Peyer's patch (tissue), 4 donors: ENCODE measurements at regions not wholly inside any gene's neighbourhood (a gene's known extent, or its start where the extent isn't known, plus 50 kb on each side); places are given as distances from the start of the nearest gene placed in this dataset.
"Not testable (repeated sequence)": the region's sequence is repeated elsewhere in the genome, so short reads cannot be mapped to it uniquely, and the experiment has no call there.

Experiments used
- DNase-seq, 3 donors: peaks; one replicate each; pipeline ENCODE4 v3.0.0-alpha.2; 2017 to 2019
- H3K27ac ChIP-seq, 4 donors: fragments of 200-600 bp; sonication (generic); one replicate each; pipeline ENCODE4 v1.5.1; 2016 to 2019
- H3K27me3 ChIP-seq, 2 donors: fragments of 200-600 bp; sonication (generic); one replicate each; pipeline ENCODE4 v1.5.1; 2019
- H3K36me3 ChIP-seq, 3 donors: fragments of 200-600 bp; sonication (generic); one replicate each; pipeline ENCODE4 v1.5.1; 2016 to 2019
- H3K4me1 ChIP-seq, 4 donors: fragments of 200-600 bp; sonication (generic); one replicate each; pipeline ENCODE4 v1.5.1; 2016 to 2019
- H3K4me3 ChIP-seq, 4 donors: fragments of 200-600 bp; sonication (generic); 1 replicate in 3 of 4; 2 replicates in 1 of 4; pipeline ENCODE4 v1.5.1; 2016 to 2019; ENCODE audit warnings: mild to moderate bottlenecking in 1 of 4
- H3K9me3 ChIP-seq, 4 donors: fragments of 200-600 bp; sonication (generic); one replicate each; pipeline ENCODE4 v1.5.1; 2016 to 2019; ENCODE audit warnings: mild to moderate bottlenecking in 1 of 4
- POLR2A ChIP-seq, 2 donors: fragments of 450-650 bp; IDR thresholded peaks; one replicate each; pipeline ENCODE4 v1.5.1; 2017; ENCODE audit warnings: antibody characterized with exemption in 2 of 2, mild to moderate bottlenecking in 2 of 2, moderate library complexity in 2 of 2
- TF ChIP-seq, protein P1 (sequence below), 6 experiments: fragments of 450-650 bp in 4 of 6; fragments of 200-600 bp in 2 of 6; sonication (generic) in 1 of 6; IDR thresholded peaks; one replicate each; pipeline ENCODE4 v1.5.1; 2017 to 2019; ENCODE audit warnings: antibody characterized with exemption in 6 of 6, mild to moderate bottlenecking in 3 of 6, moderate library complexity in 1 of 6

DNA sequence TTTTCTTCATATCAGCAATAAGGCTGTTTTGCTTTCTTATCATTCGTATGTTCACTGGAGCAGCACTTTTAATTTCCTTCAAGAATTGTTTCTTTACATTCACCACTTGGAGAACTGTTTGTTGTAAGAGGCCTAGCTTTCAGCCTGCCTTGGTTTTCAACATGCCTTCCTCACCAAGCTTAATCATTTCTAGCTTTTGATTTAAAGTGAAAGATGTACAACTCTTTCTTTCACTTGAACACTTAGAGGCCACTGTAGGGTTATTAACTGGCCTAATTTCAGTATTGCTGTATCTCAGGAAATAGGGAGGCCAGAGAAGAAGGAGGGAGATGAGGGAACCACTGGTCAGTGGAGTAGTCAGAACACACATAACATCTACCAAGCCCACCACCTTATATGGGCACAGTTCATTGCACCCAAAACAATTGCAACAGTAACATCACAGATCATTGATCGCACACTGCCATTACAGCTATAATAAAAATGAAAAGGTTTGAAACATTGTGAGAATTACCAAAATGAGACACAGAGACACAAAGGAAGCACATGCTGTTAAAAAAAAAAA, 181.4 kb upstream of the TUBA3C start:
- no peak for DNase-seq
- H3K4me3 ChIP-seq, result no peak overlapping the region
- H3K36me3 ChIP-seq, result no peaks in the 10 kb centered on the region
- no peak overlapping the region for H3K27ac ChIP-seq
- H3K9me3 ChIP-seq, result no peaks in the 10 kb centered on the region
- no peaks in the 10 kb centered on the region for H3K27me3 ChIP-seq
- no peaks in the 10 kb centered on the region for H3K4me1 ChIP-seq
- TF ChIP-seq, protein P1, sequence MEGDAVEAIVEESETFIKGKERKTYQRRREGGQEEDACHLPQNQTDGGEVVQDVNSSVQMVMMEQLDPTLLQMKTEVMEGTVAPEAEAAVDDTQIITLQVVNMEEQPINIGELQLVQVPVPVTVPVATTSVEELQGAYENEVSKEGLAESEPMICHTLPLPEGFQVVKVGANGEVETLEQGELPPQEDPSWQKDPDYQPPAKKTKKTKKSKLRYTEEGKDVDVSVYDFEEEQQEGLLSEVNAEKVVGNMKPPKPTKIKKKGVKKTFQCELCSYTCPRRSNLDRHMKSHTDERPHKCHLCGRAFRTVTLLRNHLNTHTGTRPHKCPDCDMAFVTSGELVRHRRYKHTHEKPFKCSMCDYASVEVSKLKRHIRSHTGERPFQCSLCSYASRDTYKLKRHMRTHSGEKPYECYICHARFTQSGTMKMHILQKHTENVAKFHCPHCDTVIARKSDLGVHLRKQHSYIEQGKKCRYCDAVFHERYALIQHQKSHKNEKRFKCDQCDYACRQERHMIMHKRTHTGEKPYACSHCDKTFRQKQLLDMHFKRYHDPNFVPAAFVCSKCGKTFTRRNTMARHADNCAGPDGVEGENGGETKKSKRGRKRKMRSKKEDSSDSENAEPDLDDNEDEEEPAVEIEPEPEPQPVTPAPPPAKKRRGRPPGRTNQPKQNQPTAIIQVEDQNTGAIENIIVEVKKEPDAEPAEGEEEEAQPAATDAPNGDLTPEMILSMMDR (IDR thresholded peaks at IDR 0.05), result no peak
- TF ChIP-seq POLR2A (IDR thresholded peaks at IDR 0.05), result no peak

- not testable (repeated sequence) for H3K27ac ChIP-seq, H3K4me3 ChIP-seq, H3K9me3 ChIP-seq, H3K36me3 ChIP-seq, H3K27me3 ChIP-seq, H3K4me1 ChIP-seq, DNase-seq
These were observed 178.1 kb upstream of the TUBA3C start for GRCh38 chr13:19359697-19360096.

GRCh38 chr13:19345916-19346422, 164.3 kb upstream of the TUBA3C start:
- H3K27ac ChIP-seq, result no peak overlapping the region
- H3K4me3 ChIP-seq, result no peak overlapping the region
- no peaks in the 10 kb centered on the region for H3K4me1 ChIP-seq
- no peak for DNase-seq
- no peaks in the 10 kb centered on the region for H3K27me3 ChIP-seq
- H3K36me3 ChIP-seq, result no peaks in the 10 kb centered on the region
- H3K9me3 ChIP-seq, result no peaks in the 10 kb centered on the region
- TF ChIP-seq, protein P1 (IDR thresholded peaks at IDR 0.05), result no peak
- no peak for TF ChIP-seq POLR2A (IDR thresholded peaks at IDR 0.05)

GRCh38 chr13:19345158-19345557, 163.5 kb upstream of the TUBA3C start:
- Histone ChIP-seq H3K9me3 (no peaks in the 10 kb centered on the region), H3K36me3 (no peaks in the 10 kb centered on the region), H3K27ac (no peak overlapping the region), H3K4me1 (no peaks in the 10 kb centered on the region), H3K27me3 (no peaks in the 10 kb centered on the region), H3K4me3 (no peak overlapping the region)
- no peak for TF ChIP-seq POLR2A (IDR thresholded peaks at IDR 0.05)
- TF ChIP-seq, protein P1 (IDR thresholded peaks at IDR 0.05), result no peak
- no peak for DNase-seq

GRCh38 chr13:19344585-19345120, 163.0 kb upstream of the TUBA3C start:
- H3K9me3 ChIP-seq, H3K36me3 ChIP-seq, H3K27me3 ChIP-seq, H3K4me1 ChIP-seq, H3K27ac ChIP-seq: not testable (repeated sequence)
- peak in 1 of 3 donors; percentile 16 for DNase-seq
- peak overlapping the region in 2 of 4 donors; percentile 16 to 26 for H3K4me3 ChIP-seq

- TF ChIP-seq POLR2A (IDR thresholded peaks at IDR 0.05), result no peak
- TF ChIP-seq, protein P1 (IDR thresholded peaks at IDR 0.05), result no peak
- Histone ChIP-seq H3K4me3 (no peak overlapping the region), H3K9me3 (no peaks in the 10 kb centered on the region), H3K27me3 (no peaks in the 10 kb centered on the region), H3K27ac (no peak overlapping the region), H3K36me3 (no peaks in the 10 kb centered on the region), H3K4me1 (no peaks in the 10 kb centered on the region)
- DNase-seq, result no peak
These were observed 150.8 kb upstream of the TUBA3C start for GRCh38 chr13:19332378-19332777.

- DNase-seq, result no peak
- Histone ChIP-seq H3K4me3 (no peak overlapping the region), H3K27me3 (no peaks in the 10 kb centered on the region), H3K27ac (no peak overlapping the region), H3K9me3 (no peaks in the 10 kb centered on the region), H3K4me1 (no peaks in the 10 kb centered on the region), H3K36me3 (no peaks in the 10 kb centered on the region)
- TF ChIP-seq, protein P1 (IDR thresholded peaks at IDR 0.05), result no peak
- TF ChIP-seq POLR2A (IDR thresholded peaks at IDR 0.05), result no peak
These were observed 147.7 kb upstream of the TUBA3C start for GRCh38 chr13:19329365-19329764.
